Stimulated activated CD8-positive, alpha-beta memory T cell treated with anti-CD3 and anti-CD28 coated beads, Interleukin-2, amount 100 ng/mL, for 48 hours (primary cell): ENCODE measurements at regions not wholly inside any gene's neighbourhood (a gene's known extent, or its start where the extent isn't known, plus 50 kb on each side); places are given as distances from the start of the nearest gene placed in this dataset.

Experiments used
- DNase-seq, 2 donors: peaks; one replicate each; pipeline ENCODE4 v3.0.0-alpha.2; 2020; ENCODE audit warnings: low read depth in 2 of 2

DNA sequence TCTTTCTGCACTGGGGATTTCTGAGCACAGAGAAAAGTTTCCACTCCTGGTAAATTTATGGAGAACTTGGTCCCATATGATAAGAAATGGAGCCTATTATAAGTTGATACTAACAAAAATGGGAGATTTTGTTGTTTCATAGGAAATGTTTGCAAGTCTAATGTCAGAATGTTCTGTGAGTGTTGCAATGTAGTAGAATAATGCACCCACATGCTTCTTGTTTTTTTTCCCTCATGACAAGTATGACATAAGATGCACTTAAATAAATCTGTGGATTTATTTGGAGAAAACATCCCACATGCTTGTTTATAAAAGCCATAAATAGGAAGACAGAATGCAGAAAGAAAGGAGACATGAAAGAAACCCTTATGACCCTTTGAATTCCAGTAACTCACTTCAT lies 50.8 kb upstream of the KCNJ6 start:
- DNase-seq: no peak

DNA sequence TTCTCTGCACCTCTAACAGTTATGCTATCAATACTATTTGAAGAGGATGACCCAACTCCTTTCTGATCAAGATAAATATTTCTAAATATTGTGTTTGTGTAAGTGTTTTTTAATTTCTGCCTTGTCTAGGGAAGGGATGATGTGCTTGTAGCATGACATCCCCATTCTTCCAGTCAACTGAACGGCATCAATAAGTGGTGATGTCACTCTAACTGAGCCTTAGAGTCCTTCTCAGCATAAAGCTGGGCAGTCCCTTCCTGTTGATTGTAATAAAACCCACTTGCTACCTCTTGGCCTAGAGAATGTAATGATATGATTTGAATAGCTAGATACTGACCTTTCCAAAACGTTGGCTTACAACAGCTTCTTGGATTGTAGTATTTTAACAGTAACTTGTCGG lies 52.5 kb upstream of the KCNJ6 start:
- no peak for DNase-seq

GRCh38 chr21:37970548-37970947 lies 54.3 kb upstream of the KCNJ6 start:
- no peak for DNase-seq

GRCh38 chr21:37971390-37971950 lies 55.2 kb upstream of the KCNJ6 start:
- no peak for DNase-seq

GRCh38 chr21:37974081-37974480 lies 57.8 kb upstream of the KCNJ6 start:
- no peak for DNase-seq

DNA sequence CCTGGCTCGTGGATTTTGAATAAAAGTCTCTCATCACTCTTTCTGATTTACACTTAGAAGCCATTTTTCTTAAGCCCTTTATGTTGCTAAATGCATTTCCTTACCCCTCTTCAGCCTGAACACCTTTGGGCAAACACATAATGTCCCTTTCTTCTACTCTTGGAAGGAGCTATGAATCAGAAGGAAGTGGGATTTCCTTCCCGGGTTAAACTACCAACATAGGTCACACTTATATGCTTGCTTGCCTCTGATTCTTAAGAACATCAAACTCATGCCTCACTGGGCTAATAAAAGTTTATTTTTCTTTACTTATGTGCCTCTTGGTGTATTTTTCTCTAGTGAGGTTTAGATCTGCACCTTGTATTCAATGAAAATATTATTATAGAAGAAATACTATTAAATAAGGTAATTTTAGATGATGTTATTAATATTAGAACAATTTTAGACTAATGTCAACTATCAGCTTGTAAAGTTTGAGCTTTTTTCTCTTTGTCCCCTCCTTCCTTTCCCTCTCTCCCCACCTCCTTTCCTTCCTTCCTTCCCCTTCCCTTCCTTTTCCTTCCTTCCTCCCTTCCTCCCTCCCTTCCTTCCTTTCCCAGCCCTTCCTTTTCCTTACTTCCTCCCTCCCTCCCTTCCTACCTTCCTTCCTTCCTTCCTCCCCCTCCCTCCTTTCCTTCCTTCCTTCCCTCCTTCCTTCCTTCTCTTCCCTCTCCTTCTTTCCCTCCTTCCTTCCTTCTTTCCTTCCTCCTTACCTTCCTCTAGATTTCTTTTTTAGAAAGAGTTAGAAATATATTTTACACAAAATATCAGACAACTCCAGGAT lies 66.5 kb upstream of the KCNJ6 start:
- DNase-seq: no peak

- no peak for DNase-seq
Measured at GRCh38 chr21:37983336-37984095, 67.3 kb upstream of the KCNJ6 start.

- no peak for DNase-seq
Measured at GRCh38 chr21:37984416-37984815, 68.2 kb upstream of the KCNJ6 start.

DNA sequence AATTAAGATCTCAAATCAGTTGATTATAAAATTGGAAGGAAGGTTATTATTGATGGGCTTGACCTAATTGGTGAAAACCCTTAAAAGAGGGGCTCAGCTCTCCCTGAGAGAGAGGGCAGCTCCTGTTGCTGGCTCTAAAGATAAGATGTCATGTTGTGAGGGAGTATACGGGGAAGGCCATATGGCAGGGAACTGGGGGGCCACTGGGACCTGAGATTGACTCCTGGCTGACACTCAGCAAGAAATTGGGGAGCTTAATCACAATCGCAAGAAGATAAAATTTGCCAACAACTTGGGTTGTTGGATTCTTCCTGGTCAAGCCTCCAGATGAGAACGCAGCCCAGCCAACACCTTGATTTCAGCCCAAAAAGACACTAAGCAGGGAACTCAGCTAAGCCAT lies 69.7 kb upstream of the KCNJ6 start:
- no peak for DNase-seq

GRCh38 chr21:37986751-37987399 lies 70.6 kb upstream of the KCNJ6 start:
- DNase-seq: no peak

DNA sequence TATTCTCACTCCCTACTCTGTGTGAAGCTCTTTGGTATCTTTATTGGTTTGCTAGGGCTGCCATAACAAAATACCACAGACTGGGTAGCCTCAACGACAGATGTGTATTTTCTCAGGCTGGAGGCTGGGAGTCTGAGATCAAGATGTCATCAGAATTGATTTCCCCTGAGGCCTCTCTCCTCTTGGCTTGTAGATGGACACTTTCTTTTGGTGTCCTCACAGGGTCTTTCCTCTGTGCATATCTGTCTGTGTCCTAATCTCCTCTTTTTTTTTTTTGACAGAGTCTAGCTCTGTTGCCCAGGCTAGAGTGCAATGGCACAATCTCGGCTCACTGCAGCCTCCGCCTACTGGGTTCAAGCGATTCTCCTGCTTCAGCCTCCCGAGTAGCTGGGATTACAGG lies 71.4 kb upstream of the KCNJ6 start:
- DNase-seq: no peak

GRCh38 chr21:37993071-37993470 lies 76.8 kb upstream of the KCNJ6 start:
- no peak for DNase-seq

DNA sequence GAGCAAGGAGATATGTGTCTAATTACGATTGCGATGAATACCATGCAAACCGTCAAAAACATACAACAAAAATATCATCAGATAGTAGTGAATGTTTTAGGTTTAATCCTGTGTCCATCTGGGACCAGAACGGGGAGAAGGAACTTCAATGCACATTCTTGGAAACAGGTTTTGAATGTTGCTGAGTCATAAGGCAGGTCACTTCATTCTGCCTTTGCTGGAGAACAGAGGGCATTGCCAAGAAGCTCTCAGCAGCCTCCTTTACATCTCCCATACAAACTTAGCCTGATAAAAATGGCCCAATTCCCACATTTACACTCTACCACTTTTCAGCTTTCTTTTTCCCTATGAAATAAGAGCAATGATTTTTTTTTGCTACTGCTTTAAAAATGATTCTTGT lies 78.0 kb upstream of the KCNJ6 start:
- no peak for DNase-seq

GRCh38 chr21:38012672-38013071 lies 96.4 kb upstream of the KCNJ6 start:
- no peak for DNase-seq

GRCh38 chr21:38013741-38014140 lies 97.5 kb upstream of the KCNJ6 start:
- no peak for DNase-seq

DNA sequence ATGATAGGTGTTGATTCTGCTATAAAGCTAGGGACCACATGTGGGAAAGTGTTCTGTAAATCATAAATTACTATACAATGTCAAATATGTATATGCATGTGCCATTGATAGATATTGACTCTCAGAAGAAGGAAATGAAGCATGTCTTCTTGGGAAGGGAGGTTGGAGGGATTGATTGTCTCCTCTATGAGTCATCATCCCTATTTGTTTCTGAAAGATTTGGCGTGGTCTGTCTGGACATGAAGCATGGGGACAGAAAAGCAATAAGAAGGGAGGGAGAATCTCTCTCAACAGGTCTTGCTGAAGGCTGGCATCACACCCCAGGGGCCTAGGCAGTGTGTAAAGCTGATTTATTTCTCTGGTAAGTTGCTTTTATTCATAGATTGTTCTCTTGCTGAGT lies 98.0 kb upstream of the KCNJ6 start:
- no peak for DNase-seq

DNA sequence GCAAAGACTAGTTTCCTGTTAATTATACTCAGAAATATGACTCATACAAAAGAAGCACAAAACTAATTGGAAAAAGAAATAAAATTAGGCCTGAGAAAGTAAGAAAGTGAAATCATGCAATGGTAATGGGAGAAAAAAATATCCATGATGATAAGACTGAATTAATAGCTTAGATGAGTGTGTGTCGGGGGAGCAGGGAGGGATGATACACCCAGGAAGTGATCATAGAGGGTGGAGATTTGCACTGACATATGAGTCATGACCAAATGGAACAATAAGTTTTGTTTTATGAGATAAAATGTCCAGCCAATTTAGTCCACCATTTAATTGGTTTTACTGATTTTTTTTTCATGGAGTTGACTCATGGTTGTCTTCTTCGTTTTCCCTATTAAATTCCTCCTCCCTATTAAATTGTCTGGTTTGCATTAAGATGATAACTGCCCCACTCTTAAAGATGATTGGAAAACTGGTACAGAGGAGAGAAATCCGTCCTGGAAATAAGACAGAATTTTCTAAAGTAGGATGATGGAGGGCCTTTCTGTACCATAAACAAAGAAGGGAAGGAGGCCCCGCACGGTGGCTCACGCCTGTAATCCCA lies 111.7 kb upstream of the KCNJ6 start:
- DNase-seq: no peak

DNA sequence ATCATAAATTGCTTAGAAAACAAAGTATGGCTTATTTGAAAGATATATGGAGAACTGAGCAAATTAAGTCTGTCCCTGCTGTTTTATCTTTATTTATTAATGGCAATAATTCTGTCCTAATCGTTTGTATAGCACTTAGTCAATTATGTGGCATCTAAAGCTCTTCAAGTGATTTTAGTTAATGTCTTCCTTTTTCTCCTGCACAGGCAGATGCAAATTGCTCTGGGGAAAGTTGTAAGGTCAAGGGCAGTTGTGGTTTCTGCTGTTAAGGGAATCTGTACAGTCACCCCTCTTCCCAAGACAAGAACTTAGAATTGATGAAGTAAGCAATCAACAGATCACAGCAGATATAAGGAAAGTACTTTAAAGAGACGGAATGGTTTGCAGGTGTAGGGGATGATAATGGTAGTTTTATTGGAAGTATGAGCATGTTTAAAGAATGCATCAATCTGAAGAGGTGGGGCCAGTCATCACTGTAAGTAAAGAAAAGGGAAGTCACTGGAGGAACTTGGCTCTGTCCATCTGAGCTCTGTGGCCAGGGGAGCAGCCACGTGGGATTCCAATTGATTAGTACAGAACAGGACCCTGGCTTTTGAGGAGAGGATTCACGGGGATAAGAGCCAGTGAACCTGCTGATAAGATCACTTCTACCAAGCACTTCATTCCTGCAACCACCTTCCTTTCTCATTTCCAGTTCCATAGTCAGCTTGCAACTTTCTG lies 116.0 kb upstream of the KCNJ6 start:
- no peak for DNase-seq

DNA sequence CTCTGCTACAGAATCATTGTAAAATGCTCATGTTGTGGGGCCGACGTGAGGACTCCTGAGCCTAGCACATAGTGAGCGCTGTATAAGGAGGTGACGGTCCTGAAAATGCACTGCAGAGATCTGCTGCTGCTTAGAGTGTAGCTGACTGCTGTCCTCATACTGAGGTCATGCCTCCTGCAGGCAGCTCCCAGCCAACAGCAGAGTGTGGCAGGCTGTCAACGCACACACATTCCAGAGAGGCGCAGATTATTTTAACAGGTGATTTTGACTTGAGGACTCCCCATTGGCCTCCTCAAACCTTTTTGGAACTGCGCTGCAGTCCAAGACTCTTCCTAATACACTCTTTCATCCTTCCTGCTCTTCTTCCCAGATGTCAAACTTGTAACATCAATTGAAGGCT lies 119.8 kb upstream of the KCNJ6 start:
- DNase-seq: no peak

DNA sequence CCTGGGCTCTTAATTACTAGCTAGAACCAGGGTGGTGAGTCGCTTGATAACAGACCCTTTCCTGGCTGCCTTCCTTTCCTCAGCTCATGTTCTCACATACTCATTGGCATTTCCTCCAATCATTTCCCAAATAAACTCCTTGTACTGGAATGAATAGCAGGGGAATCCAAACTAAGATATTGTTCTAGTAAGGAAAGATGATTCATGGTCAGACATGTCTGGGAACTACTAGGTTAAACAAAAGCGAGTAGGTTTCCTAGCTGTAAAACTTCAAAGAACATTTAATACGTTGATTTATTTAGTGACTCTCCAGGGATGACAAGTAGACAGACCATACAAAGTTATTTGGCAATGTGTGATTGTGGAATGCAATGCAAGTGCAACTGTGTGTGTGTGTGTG lies 121.2 kb upstream of the KCNJ6 start:
- no peak for DNase-seq

- DNase-seq: no peak
Measured at GRCh38 chr21:38039369-38039768, 123.1 kb upstream of the KCNJ6 start.
